Islet precursor cell (in vitro differentiated cells): ENCODE measurements at regions not wholly inside any gene's neighbourhood (a gene's known extent, or its start where the extent isn't known, plus 50 kb on each side); places are given as distances from the start of the nearest gene placed in this dataset.
"Not testable (repeated sequence)": the region's sequence is repeated elsewhere in the genome, so short reads cannot be mapped to it uniquely, and the experiment has no call there.

Source experiments
- DNase-seq: peaks from one replicate; pipeline ENCODE4 v3.0.0-alpha.2; 2018

- peak; percentile 77 for DNase-seq
Measured at GRCh38 chr10:6721480-6721879, 141.4 kb upstream of the PRKCQ start.

- DNase-seq = no peak
Measured at GRCh38 chr10:6719561-6719960, 139.5 kb upstream of the PRKCQ start.

GRCh38 chr10:6718550-6718949 lies 138.5 kb upstream of the PRKCQ start:
- DNase-seq = no peak

- DNase-seq = no peak
Measured at GRCh38 chr10:6716516-6716915, 136.4 kb upstream of the PRKCQ start.

- no peak for DNase-seq
Measured at GRCh38 chr10:6713716-6714115, 133.6 kb upstream of the PRKCQ start.

GRCh38 chr10:6713120-6713519 lies 133.0 kb upstream of the PRKCQ start:
- DNase-seq = no peak

- DNase-seq = no peak
Measured at GRCh38 chr10:6711881-6712280, 131.8 kb upstream of the PRKCQ start.

GRCh38 chr10:6711408-6711841 lies 131.3 kb upstream of the PRKCQ start:
- no peak for DNase-seq

GRCh38 chr10:6707352-6707751 lies 127.3 kb upstream of the PRKCQ start:
- DNase-seq = no peak

- DNase-seq = no peak
Measured at GRCh38 chr10:6706725-6707124, 126.6 kb upstream of the PRKCQ start.

- DNase-seq = peak; percentile 4
Measured at GRCh38 chr10:6704896-6705295, 124.8 kb upstream of the PRKCQ start.

- DNase-seq = not testable (repeated sequence)
Measured at GRCh38 chr10:6702833-6703232, 122.8 kb upstream of the PRKCQ start.

GRCh38 chr10:6702030-6702429 lies 122.0 kb upstream of the PRKCQ start:
- peak; percentile 30 for DNase-seq

GRCh38 chr10:6701289-6701688 lies 121.2 kb upstream of the PRKCQ start:
- DNase-seq = peak; percentile 42

- DNase-seq = no peak
Measured at GRCh38 chr10:6700066-6700465, 120.0 kb upstream of the PRKCQ start.

- DNase-seq = no peak
Measured at GRCh38 chr10:6699336-6699735, 119.3 kb upstream of the PRKCQ start.

GRCh38 chr10:6695519-6695918 lies 115.4 kb upstream of the PRKCQ start:
- DNase-seq = no peak

- DNase-seq = no peak
Measured at GRCh38 chr10:6694447-6695140, 114.5 kb upstream of the PRKCQ start.

GRCh38 chr10:6692856-6693255 lies 112.8 kb upstream of the PRKCQ start:
- no peak for DNase-seq

- no peak for DNase-seq
Measured at GRCh38 chr10:6692103-6692502, 112.0 kb upstream of the PRKCQ start.

- no peak for DNase-seq
Measured at GRCh38 chr10:6689036-6689435, 109.0 kb upstream of the PRKCQ start.

GRCh38 chr10:6680735-6681134 lies 100.7 kb upstream of the PRKCQ start:
- no peak for DNase-seq

GRCh38 chr10:6678956-6679355 lies 98.9 kb upstream of the PRKCQ start:
- DNase-seq = no peak

GRCh38 chr10:6678211-6678803 lies 98.2 kb upstream of the PRKCQ start:
- peak; percentile 66 for DNase-seq

GRCh38 chr10:6677129-6677528 lies 97.1 kb upstream of the PRKCQ start:
- not testable (repeated sequence) for DNase-seq
